Fibroblast of lung (primary cell): ENCODE measurements at regions not wholly inside any gene's neighbourhood (a gene's known extent, or its start where the extent isn't known, plus 50 kb on each side); places are given as distances from the start of the nearest gene placed in this dataset.

Experiments used
- DNase-seq, 2 donors: peaks; one replicate each; pipeline versions ENCODE4 v3.0.0 to v3.0.0-alpha.2; 2010; ENCODE audit warnings: low read depth in 2 of 2
- H2AFZ ChIP-seq: 2 replicates; pipeline ENCODE4 v1.5.1; 2012; ENCODE audit warnings: low read length, control low read depth, inconsistent platforms
- H3K27ac ChIP-seq: 2 replicates; pipeline ENCODE4 v1.5.1; 2011; ENCODE audit warnings: low read length, control low read depth; ENCODE audit not compliant: insufficient read depth
- H3K27me3 ChIP-seq: 2 replicates; pipeline ENCODE4 v1.5.1; 2011; ENCODE audit warnings: mild to moderate bottlenecking, low read length; ENCODE audit not compliant: control insufficient read depth, insufficient read depth
- H3K36me3 ChIP-seq: 2 replicates; pipeline ENCODE4 v1.5.1; 2011; ENCODE audit warnings: low read length; ENCODE audit not compliant: control insufficient read depth, insufficient read depth
- H3K4me1 ChIP-seq: 2 replicates; pipeline ENCODE4 v1.5.1; 2011; ENCODE audit warnings: low read length; ENCODE audit not compliant: control insufficient read depth, insufficient read depth; ENCODE audit errors: extremely low read depth
- H3K4me2 ChIP-seq: 2 replicates; pipeline ENCODE4 v1.5.1; 2011; ENCODE audit warnings: low read length, control low read depth; ENCODE audit not compliant: insufficient read depth; ENCODE audit errors: extremely low read depth
- H3K4me3 ChIP-seq, 4 experiments: fragments of 200-600 bp in 1 of 4; sonication (generic) in 1 of 4; replicated peaks in 1 of 4; 2 replicates each; pipeline ENCODE4 v1.5.1; 2011 to 2016; ENCODE audit warnings: low read length in 4 of 4, low read depth in 3 of 4, mild to moderate bottlenecking in 3 of 4, control low read depth in 2 of 4, inconsistent platforms in 1 of 4, mixed read lengths in 1 of 4; ENCODE audit not compliant: insufficient read depth in 1 of 4; ENCODE audit errors: control extremely low read depth in 1 of 4
- H3K79me2 ChIP-seq: 2 replicates; pipeline ENCODE4 v1.5.1; 2012; ENCODE audit warnings: mild to moderate bottlenecking, low read length, inconsistent platforms; ENCODE audit not compliant: control insufficient read depth, insufficient read depth
- H3K9ac ChIP-seq: 2 replicates; pipeline ENCODE4 v1.5.1; 2011; ENCODE audit warnings: mild to moderate bottlenecking, low read length, control low read depth; ENCODE audit not compliant: insufficient read depth
- H3K9me3 ChIP-seq: 2 replicates; pipeline ENCODE4 v1.5.1; 2012; ENCODE audit warnings: low read depth, low read length; ENCODE audit not compliant: control insufficient read depth, insufficient read depth
- H4K20me1 ChIP-seq: 2 replicates; pipeline ENCODE4 v1.5.1; 2011; ENCODE audit warnings: low read length; ENCODE audit not compliant: control insufficient read depth, insufficient read depth; ENCODE audit errors: extremely low read depth
- EZH2 ChIP-seq: IDR thresholded peaks from 2 replicates; pipeline ENCODE4 v1.5.1; 2012; ENCODE audit warnings: low read length, control low read depth, mild to moderate bottlenecking; ENCODE audit errors: missing control alignments
- TF ChIP-seq, protein P1 (sequence below), 2 donors: IDR thresholded peaks in 1 of 2; conservative IDR thresholded peaks in 1 of 2; 1 replicate in 1 of 2; 2 replicates in 1 of 2; pipeline ENCODE4 v1.5.1; 2011 to 2012; ENCODE audit warnings: low read length in 2 of 2, control low read depth in 1 of 2, inconsistent platforms in 1 of 2, low read depth in 1 of 2, mild to moderate bottlenecking in 1 of 2

DNA sequence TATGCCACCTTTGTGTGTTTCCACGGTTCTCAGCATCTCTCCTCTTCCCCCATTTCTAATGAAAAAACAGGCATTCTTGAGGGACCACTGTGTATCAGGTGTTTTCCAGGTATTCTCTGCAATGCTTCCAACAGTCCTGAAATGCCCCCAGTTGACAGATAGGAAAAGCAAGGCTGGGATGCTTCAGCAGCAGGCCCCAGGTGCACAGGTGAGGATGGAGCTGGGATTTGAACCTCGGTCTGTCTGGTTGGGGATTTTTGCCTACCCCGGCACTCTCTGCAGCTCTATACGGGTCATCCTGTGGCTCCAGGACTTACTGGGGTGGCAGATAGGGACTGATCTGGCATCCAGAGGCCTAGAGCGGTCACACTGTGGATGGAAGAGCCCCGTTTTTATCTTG, 180.5 kb upstream of the GSE1 start:
- Histone ChIP-seq H3K4me1 (no peaks in the 10 kb centered on the region), H3K36me3 (no peaks in the 10 kb centered on the region), H3K4me3 (no peak overlapping the region), H3K79me2 (no peaks in the 10 kb centered on the region), H3K4me2 (no peak overlapping the region), H4K20me1 (no peaks in the 10 kb centered on the region), H3K27ac (no peak overlapping the region), H3K9me3 (no peaks in the 10 kb centered on the region), H2AFZ (no peak overlapping the region), H3K9ac (no peak overlapping the region), H3K27me3 (no peaks in the 10 kb centered on the region)
- TF ChIP-seq, protein P1, sequence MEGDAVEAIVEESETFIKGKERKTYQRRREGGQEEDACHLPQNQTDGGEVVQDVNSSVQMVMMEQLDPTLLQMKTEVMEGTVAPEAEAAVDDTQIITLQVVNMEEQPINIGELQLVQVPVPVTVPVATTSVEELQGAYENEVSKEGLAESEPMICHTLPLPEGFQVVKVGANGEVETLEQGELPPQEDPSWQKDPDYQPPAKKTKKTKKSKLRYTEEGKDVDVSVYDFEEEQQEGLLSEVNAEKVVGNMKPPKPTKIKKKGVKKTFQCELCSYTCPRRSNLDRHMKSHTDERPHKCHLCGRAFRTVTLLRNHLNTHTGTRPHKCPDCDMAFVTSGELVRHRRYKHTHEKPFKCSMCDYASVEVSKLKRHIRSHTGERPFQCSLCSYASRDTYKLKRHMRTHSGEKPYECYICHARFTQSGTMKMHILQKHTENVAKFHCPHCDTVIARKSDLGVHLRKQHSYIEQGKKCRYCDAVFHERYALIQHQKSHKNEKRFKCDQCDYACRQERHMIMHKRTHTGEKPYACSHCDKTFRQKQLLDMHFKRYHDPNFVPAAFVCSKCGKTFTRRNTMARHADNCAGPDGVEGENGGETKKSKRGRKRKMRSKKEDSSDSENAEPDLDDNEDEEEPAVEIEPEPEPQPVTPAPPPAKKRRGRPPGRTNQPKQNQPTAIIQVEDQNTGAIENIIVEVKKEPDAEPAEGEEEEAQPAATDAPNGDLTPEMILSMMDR (conservative IDR thresholded peaks at IDR 0.05 in 1 of 2, IDR thresholded peaks at IDR 0.05 in 1 of 2; ENCODE audit: low read depth in 1 of 2, low read length in 2 of 2), result no peak
- TF ChIP-seq EZH2, result no peak
- no peak for DNase-seq

DNA sequence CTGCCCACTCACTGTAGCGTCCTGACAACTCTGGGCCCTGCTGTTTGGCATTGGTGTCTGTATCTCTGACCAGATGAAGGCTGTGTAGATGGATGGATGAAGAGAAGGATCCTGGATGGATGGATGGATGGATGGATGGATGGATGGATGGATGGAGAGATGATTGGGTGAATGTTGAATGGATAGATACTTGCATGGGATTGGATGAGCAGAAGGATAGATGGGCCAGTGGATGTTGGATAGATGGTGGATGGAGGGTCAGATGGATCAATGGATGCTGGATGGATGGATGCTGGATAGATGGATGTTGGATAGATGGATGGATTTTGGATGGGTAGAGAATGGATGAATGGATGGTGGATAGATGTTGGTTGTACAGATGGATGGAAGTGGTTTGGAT, 179.6 kb upstream of the GSE1 start:
- no peak for TF ChIP-seq EZH2
- TF ChIP-seq, protein P1 (conservative IDR thresholded peaks at IDR 0.05 in 1 of 2, IDR thresholded peaks at IDR 0.05 in 1 of 2; ENCODE audit: low read depth in 1 of 2, low read length in 2 of 2), result no peak
- H3K9ac ChIP-seq, result no peak overlapping the region
- no peak overlapping the region for H2AFZ ChIP-seq
- no peaks in the 10 kb centered on the region for H3K9me3 ChIP-seq
- no peak overlapping the region for H3K4me3 ChIP-seq
- H3K27me3 ChIP-seq, result no peaks in the 10 kb centered on the region
- H4K20me1 ChIP-seq, result no peaks in the 10 kb centered on the region
- no peaks in the 10 kb centered on the region for H3K4me1 ChIP-seq
- no peak for DNase-seq
- no peak overlapping the region for H3K27ac ChIP-seq
- H3K79me2 ChIP-seq, result no peaks in the 10 kb centered on the region
- H3K36me3 ChIP-seq, result no peaks in the 10 kb centered on the region
- H3K4me2 ChIP-seq, result no peak overlapping the region

DNA sequence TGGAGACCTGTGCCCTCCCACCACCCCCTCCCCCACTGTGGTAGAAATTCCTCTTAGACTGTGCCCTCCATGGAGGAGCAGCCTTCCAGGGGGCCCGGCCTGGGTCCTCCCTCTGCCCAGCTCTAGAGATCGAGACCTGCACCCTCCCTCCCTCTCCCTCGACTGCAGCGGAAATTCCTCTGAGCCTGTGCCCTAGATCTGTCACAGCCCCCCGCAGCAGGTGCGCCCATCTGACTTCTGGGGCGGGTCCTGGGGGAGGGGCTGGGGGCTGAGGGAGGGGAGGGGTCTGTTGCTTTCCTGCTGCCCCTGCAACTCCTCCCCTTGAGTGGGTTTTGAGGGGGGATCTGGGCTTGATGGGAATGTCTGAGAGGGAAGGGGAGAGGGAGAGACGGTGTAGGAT, 177.8 kb upstream of the GSE1 start:
- Histone ChIP-seq H4K20me1 (no peaks in the 10 kb centered on the region), H3K4me2 (no peak overlapping the region), H2AFZ (no peak overlapping the region), H3K9ac (no peak overlapping the region), H3K79me2 (no peaks in the 10 kb centered on the region), H3K27ac (no peak overlapping the region), H3K27me3 (no peaks in the 10 kb centered on the region), H3K4me3 (no peak overlapping the region), H3K9me3 (no peaks in the 10 kb centered on the region), H3K36me3 (no peaks in the 10 kb centered on the region), H3K4me1 (no peaks in the 10 kb centered on the region)
- DNase-seq, result no peak
- TF ChIP-seq, protein P1 (conservative IDR thresholded peaks at IDR 0.05 in 1 of 2, IDR thresholded peaks at IDR 0.05 in 1 of 2; ENCODE audit: low read depth in 1 of 2, low read length in 2 of 2), result no peak
- TF ChIP-seq EZH2, result no peak
